Common myeloid progenitor, CD34-positive (primary cell): ENCODE measurements at regions not wholly inside any gene's neighbourhood (a gene's known extent, or its start where the extent isn't known, plus 50 kb on each side); places are given as distances from the start of the nearest gene placed in this dataset.

Experiments used
- CTCF ChIA-PET: fragments of 350-600 bp; sonication (Branson Sonifier 250); formaldehyde crosslinking; loops from one replicate; lab custom pipeline; 2021; ENCODE audit warnings: antibody characterized with exemption; lab: Charles Lee
- POLR2A ChIA-PET: fragments of 350-600 bp; sonication (Branson Sonifier 250); formaldehyde crosslinking; loops from one replicate; lab custom pipeline; 2021; ENCODE audit warnings: antibody characterized with exemption; lab: Charles Lee
- DNase-seq, 3 donors: peaks; one replicate each; pipeline versions ENCODE4 v3.0.0 to v3.0.0-alpha.2; 2013
- H3K27ac ChIP-seq, 2 experiments: 1 replicate in 1 of 2; 2 replicates in 1 of 2; pipeline ENCODE4 v1.7.0; 2013; ENCODE audit warnings: inconsistent platforms in 2 of 2, low read length in 2 of 2, mild to moderate bottlenecking in 2 of 2, low read depth in 1 of 2, moderate library complexity in 1 of 2; ENCODE audit not compliant: severe bottlenecking in 2 of 2, insufficient read depth in 1 of 2, poor library complexity in 1 of 2
- H3K27me3 ChIP-seq, 5 experiments: replicated peaks in 2 of 5; 1 replicate in 3 of 5; 2 replicates in 2 of 5; pipeline versions ENCODE4 v1.6.1 to v1.7.0; 2013; ENCODE audit warnings: low read length in 4 of 5, mild to moderate bottlenecking in 2 of 5, moderate library complexity in 2 of 5, inconsistent platforms in 1 of 5; ENCODE audit not compliant: insufficient read depth in 5 of 5, control insufficient read depth in 4 of 5
- H3K36me3 ChIP-seq, 4 experiments: 1 replicate in 2 of 4; 2 replicates in 2 of 4; pipeline versions ENCODE4 v1.6.1 to v1.7.0; 2013; ENCODE audit warnings: low read length in 3 of 4, control low read depth in 1 of 4, mild to moderate bottlenecking in 1 of 4; ENCODE audit not compliant: control insufficient read depth in 4 of 4, insufficient read depth in 4 of 4
- H3K4me1 ChIP-seq, 4 experiments: 1 replicate in 3 of 4; 2 replicates in 1 of 4; pipeline versions ENCODE4 v1.6.1 to v1.7.1; 2013; ENCODE audit warnings: low read length in 3 of 4, mild to moderate bottlenecking in 3 of 4, control low read depth in 1 of 4, inconsistent platforms in 1 of 4, moderate library complexity in 1 of 4; ENCODE audit not compliant: control insufficient read depth in 4 of 4, insufficient read depth in 4 of 4; ENCODE audit errors: control extremely low read depth in 1 of 4
- H3K4me3 ChIP-seq, 7 experiments: 1 replicate in 4 of 7; 2 replicates in 3 of 7; pipeline versions ENCODE4 v1.5.1 to v1.7.0; 2013; ENCODE audit warnings: mild to moderate bottlenecking in 7 of 7, low read length in 6 of 7, moderate library complexity in 6 of 7, inconsistent platforms in 2 of 7, low read depth in 2 of 7, control low read depth in 1 of 7; ENCODE audit not compliant: insufficient read depth in 4 of 7, control insufficient read depth in 1 of 7; ENCODE audit errors: extremely low read depth in 1 of 7
- H3K9me3 ChIP-seq, 5 experiments: 1 replicate in 4 of 5; 2 replicates in 1 of 5; pipeline versions ENCODE4 v1.6.1 to v1.7.1; 2013; ENCODE audit warnings: low read length in 4 of 5, mild to moderate bottlenecking in 2 of 5, inconsistent platforms in 1 of 5, low read depth in 1 of 5, moderate library complexity in 1 of 5; ENCODE audit not compliant: control insufficient read depth in 4 of 5, insufficient read depth in 2 of 5; ENCODE audit errors: control extremely low read depth in 1 of 5
- WGBS: methylation state at CpG from one replicate; pipeline ENCODE4 v1.1.5; 2013; ENCODE audit not compliant: insufficient coverage; 5-methylcytosine and 5-hydroxymethylcytosine counted together

- POLR2A ChIA-PET: no interaction called here
- peaks cover 0 to 2% (median 0%) of the 10 kb centered on the region in 5 experiments for H3K27me3 ChIP-seq
- DNase-seq: no peak
- no peaks in the 10 kb centered on the region for H3K9me3 ChIP-seq
- H3K36me3 ChIP-seq: no peaks in the 10 kb centered on the region
- H3K27ac ChIP-seq: no peak overlapping the region
- H3K4me3 ChIP-seq: no peak overlapping the region
- 83% methylated on average over 1 of the region's 4 CpGs for WGBS
- no peaks in the 10 kb centered on the region for H3K4me1 ChIP-seq
- CTCF ChIA-PET: no interaction called here
Observed at GRCh38 chr4:111204797-111205196, 581.9 kb upstream of the PITX2 start.

GRCh38 chr4:111208970-111209369 is 586.1 kb upstream of the PITX2 start:
- POLR2A ChIA-PET: no interaction called here

GRCh38 chr4:111209706-111210105 is 586.8 kb upstream of the PITX2 start:
- Histone ChIP-seq H3K27me3 (peaks cover 0 to 2% (median 0%) of the 10 kb centered on the region in 5 experiments), H3K27ac (no peak overlapping the region), H3K4me1 (no peaks in the 10 kb centered on the region), H3K36me3 (no peaks in the 10 kb centered on the region), H3K4me3 (no peak overlapping the region), H3K9me3 (no peaks in the 10 kb centered on the region)
- CTCF ChIA-PET: no interaction called here
- POLR2A ChIA-PET: interaction anchor here (0.7 kb wide), 1 partner anchor 481 kb away, joined by 4 read pairs; no protein-coding TSS in a partner anchor
- 67% methylated on average over 1 of the region's 2 CpGs for WGBS
- no peak for DNase-seq

More at GRCh38 chr4:111208970-111209369, 586.1 kb upstream of the PITX2 start:
- CTCF ChIA-PET: no interaction called here
- H3K4me3 ChIP-seq: no peak overlapping the region
- no peaks in the 10 kb centered on the region for H3K36me3 ChIP-seq
- no peaks in the 10 kb centered on the region for H3K4me1 ChIP-seq
- 50% methylated on average over 5 of the region's 6 CpGs for WGBS
- H3K27ac ChIP-seq: no peak overlapping the region
- no peaks in the 10 kb centered on the region for H3K9me3 ChIP-seq
- no peak for DNase-seq
- peaks cover 0 to 2% (median 0%) of the 10 kb centered on the region in 5 experiments for H3K27me3 ChIP-seq

GRCh38 chr4:111210595-111210994 is 587.7 kb upstream of the PITX2 start:
- 84% methylated on average over 5 of the region's 7 CpGs for WGBS
- DNase-seq: no peak
- H3K36me3 ChIP-seq: no peaks in the 10 kb centered on the region
- H3K4me1 ChIP-seq: no peaks in the 10 kb centered on the region
- H3K4me3 ChIP-seq: no peak overlapping the region
- peaks cover 0 to 2% (median 0%) of the 10 kb centered on the region in 5 experiments for H3K27me3 ChIP-seq
- ChIA-PET CTCF (no interaction called here), POLR2A (no interaction called here)
- H3K9me3 ChIP-seq: no peaks in the 10 kb centered on the region
- no peak overlapping the region for H3K27ac ChIP-seq

GRCh38 chr4:111213531-111213930 is 590.7 kb upstream of the PITX2 start:
- CTCF ChIA-PET: no interaction called here
- Histone ChIP-seq H3K27ac (no peak overlapping the region), H3K9me3 (no peaks in the 10 kb centered on the region), H3K4me3 (no peak overlapping the region), H3K4me1 (no peaks in the 10 kb centered on the region), H3K27me3 (peaks cover 0 to 2% (median 0%) of the 10 kb centered on the region in 5 experiments), H3K36me3 (no peaks in the 10 kb centered on the region)
- POLR2A ChIA-PET: no interaction called here
- WGBS: 93% methylated on average over 3 of the region's 4 CpGs
- DNase-seq: no peak

- Histone ChIP-seq H3K27me3 (peaks cover 0 to 2% (median 0%) of the 10 kb centered on the region in 5 experiments), H3K36me3 (no peaks in the 10 kb centered on the region), H3K27ac (no peak overlapping the region), H3K9me3 (no peaks in the 10 kb centered on the region), H3K4me1 (no peaks in the 10 kb centered on the region), H3K4me3 (no peak overlapping the region)
- ChIA-PET POLR2A (no interaction called here), CTCF (no interaction called here)
- no peak for DNase-seq
- WGBS: no CpG with 5 or more reads among the region's 1 CpG
Observed at GRCh38 chr4:111214371-111214770, 591.5 kb upstream of the PITX2 start.

- Histone ChIP-seq H3K27ac (no peak overlapping the region), H3K9me3 (no peaks in the 10 kb centered on the region), H3K4me1 (no peaks in the 10 kb centered on the region), H3K4me3 (no peak overlapping the region), H3K36me3 (no peaks in the 10 kb centered on the region), H3K27me3 (no peaks in the 10 kb centered on the region)
- DNase-seq: no peak
- ChIA-PET POLR2A (no interaction called here), CTCF (no interaction called here)
Observed at GRCh38 chr4:111215755-111216154, 592.9 kb upstream of the PITX2 start.
